ENCODE measurements at regions not wholly inside any gene's neighbourhood (a gene's known extent, or its start where the extent isn't known, plus 50 kb on each side); places are given as distances from the start of the nearest gene placed in this dataset.

- TF ChIP-seq CTCF (conservative IDR thresholded peaks at IDR 0.05) (no peak), EZH2 (IDR thresholded peaks at IDR 0.05; ENCODE audit: low read depth) (no peak)
Measured at GRCh38 chr10:36114913-36115312, 472.8 kb upstream of the FZD8 start.
